ENCODE measurements at regions not wholly inside any gene's neighbourhood (a gene's known extent, or its start where the extent isn't known, plus 50 kb on each side); places are given as distances from the start of the nearest gene placed in this dataset.

DNA sequence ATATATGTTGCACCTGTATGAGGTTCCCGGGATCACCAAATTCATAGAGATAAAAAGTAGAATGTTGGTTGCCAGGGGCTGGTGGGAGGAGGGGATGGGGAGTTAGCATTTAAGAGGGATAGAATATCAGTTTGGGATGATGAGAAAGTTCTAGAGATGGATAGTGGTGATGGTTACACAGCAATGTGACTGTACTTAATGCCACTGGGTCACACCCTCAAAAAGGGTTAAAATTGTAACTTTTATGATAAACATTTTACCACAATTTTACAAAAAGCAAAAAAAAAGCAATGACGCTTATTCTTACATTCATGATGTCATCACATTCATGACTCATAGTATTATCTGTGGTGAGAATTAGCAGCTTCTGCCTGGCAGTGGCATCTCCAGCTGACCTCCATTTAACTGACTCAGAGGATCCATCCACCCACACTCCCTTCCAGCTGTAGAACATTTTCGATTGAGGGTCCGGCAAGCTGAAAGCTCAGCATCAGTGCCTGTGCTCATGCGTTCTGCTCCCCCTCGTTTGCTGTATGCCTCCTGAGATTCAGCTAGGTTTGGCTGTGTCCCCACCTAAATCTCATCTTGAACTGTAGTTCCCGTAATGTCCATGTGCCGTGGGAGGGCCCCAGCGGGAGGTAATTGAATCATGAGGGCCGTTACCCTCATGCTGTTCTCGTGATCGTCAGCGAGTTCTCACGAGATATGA lies 64.8 kb upstream of the TMEM260 start:
- no peak overlapping the region for H3K27ac ChIP-seq (ENCODE audit: low read depth, low read length)
- H2BK12ac ChIP-seq (ENCODE audit: low read length), result no peak overlapping the region
- H3K36me3 ChIP-seq (ENCODE audit: control insufficient read depth in 1 of 2, insufficient read depth in 2 of 2, low read length in 2 of 2), result no peaks in the 10 kb centered on the region
- no peak overlapping the region for H2AFZ ChIP-seq (ENCODE audit: insufficient read depth, low read length, poor library complexity)
- no CpG with 5 or more reads among the region's 14 CpGs for WGBS (ENCODE audit: extremely low coverage, insufficient coverage, insufficient read length)
- no peak overlapping the region for H3K4ac ChIP-seq (ENCODE audit: low read depth, low read length)
- no peak overlapping the region for H2BK5ac ChIP-seq (ENCODE audit: low read depth, low read length, poor library complexity)
- H3K79me2 ChIP-seq (ENCODE audit: control insufficient read depth, insufficient read depth, low read length, poor library complexity), result no peaks in the 10 kb centered on the region
- H3K9me3 ChIP-seq (ENCODE audit: insufficient read depth, low read depth, low read length), result no peaks in the 10 kb centered on the region
- H3K9ac ChIP-seq (ENCODE audit: low read length), result no peak overlapping the region
- no peak overlapping the region for H3K4me2 ChIP-seq (ENCODE audit: low read length)
- H3K27me3 ChIP-seq (ENCODE audit: insufficient read depth, low read length), result no peaks in the 10 kb centered on the region
- H3K23ac ChIP-seq (ENCODE audit: low read length), result no peak overlapping the region
- no peak for DNase-seq
- no peak overlapping the region for H3K14ac ChIP-seq (ENCODE audit: low read length)
- H3K4me3 ChIP-seq (ENCODE audit: low read depth, low read length), result no peak overlapping the region
- no peak overlapping the region for H2AK5ac ChIP-seq (ENCODE audit: low read length)
- H4K8ac ChIP-seq (ENCODE audit: low read depth, low read length), result no peak overlapping the region
- H4K91ac ChIP-seq (ENCODE audit: low read depth, low read length), result no peak overlapping the region
- H2BK120ac ChIP-seq (ENCODE audit: insufficient read depth, low read length, poor library complexity), result no peak overlapping the region
- no peak overlapping the region for H4K12ac ChIP-seq (ENCODE audit: low read depth, low read length)
- H3K79me1 ChIP-seq (ENCODE audit: low read length), result no peaks in the 10 kb centered on the region
- H3K18ac ChIP-seq (ENCODE audit: low read length), result no peak overlapping the region
- no peaks in the 10 kb centered on the region for H3K4me1 ChIP-seq (ENCODE audit: control insufficient read depth in 1 of 2, insufficient read depth in 2 of 2, low read length in 2 of 2)

- no peak overlapping the region for H2BK12ac ChIP-seq (ENCODE audit: low read length)
- H3K4me2 ChIP-seq (ENCODE audit: low read length), result no peak overlapping the region
- H2BK5ac ChIP-seq (ENCODE audit: low read depth, low read length, poor library complexity), result no peak overlapping the region
- no peak overlapping the region for H2AK5ac ChIP-seq (ENCODE audit: low read length)
- H3K79me2 ChIP-seq (ENCODE audit: control insufficient read depth, insufficient read depth, low read length, poor library complexity), result no peaks in the 10 kb centered on the region
- no peak for DNase-seq
- no peak overlapping the region for H3K27ac ChIP-seq (ENCODE audit: low read depth, low read length)
- H3K4ac ChIP-seq (ENCODE audit: low read depth, low read length), result no peak overlapping the region
- no peaks in the 10 kb centered on the region for H3K36me3 ChIP-seq (ENCODE audit: control insufficient read depth in 1 of 2, insufficient read depth in 2 of 2, low read length in 2 of 2)
- no CpG with 5 or more reads among the region's 2 CpGs for WGBS (ENCODE audit: extremely low coverage, insufficient coverage, insufficient read length)
- no peak overlapping the region for H4K91ac ChIP-seq (ENCODE audit: low read depth, low read length)
- no peaks in the 10 kb centered on the region for H3K4me1 ChIP-seq (ENCODE audit: control insufficient read depth in 1 of 2, insufficient read depth in 2 of 2, low read length in 2 of 2)
- H3K4me3 ChIP-seq (ENCODE audit: low read depth, low read length), result no peak overlapping the region
- H3K27me3 ChIP-seq (ENCODE audit: insufficient read depth, low read length), result no peaks in the 10 kb centered on the region
- no peaks in the 10 kb centered on the region for H3K9me3 ChIP-seq (ENCODE audit: insufficient read depth, low read depth, low read length)
- no peak overlapping the region for H3K14ac ChIP-seq (ENCODE audit: low read length)
- no peak overlapping the region for H2BK120ac ChIP-seq (ENCODE audit: insufficient read depth, low read length, poor library complexity)
- H3K9ac ChIP-seq (ENCODE audit: low read length), result no peak overlapping the region
- H2AFZ ChIP-seq (ENCODE audit: insufficient read depth, low read length, poor library complexity), result no peak overlapping the region
- no peaks in the 10 kb centered on the region for H3K79me1 ChIP-seq (ENCODE audit: low read length)
- H4K12ac ChIP-seq (ENCODE audit: low read depth, low read length), result no peak overlapping the region
- no peak overlapping the region for H3K18ac ChIP-seq (ENCODE audit: low read length)
- H3K23ac ChIP-seq (ENCODE audit: low read length), result no peak overlapping the region
- no peak overlapping the region for H4K8ac ChIP-seq (ENCODE audit: low read depth, low read length)
Measured at GRCh38 chr14:56515739-56516138, 63.9 kb upstream of the TMEM260 start.

GRCh38 chr14:56522403-56522802 lies 57.2 kb upstream of the TMEM260 start:
- DNase-seq, result no peak
- no peak overlapping the region for H2AK5ac ChIP-seq (ENCODE audit: low read length)
- H2BK5ac ChIP-seq (ENCODE audit: low read depth, low read length, poor library complexity), result no peak overlapping the region
- no peaks in the 10 kb centered on the region for H3K27me3 ChIP-seq (ENCODE audit: insufficient read depth, low read length)
- no peak overlapping the region for H2BK120ac ChIP-seq (ENCODE audit: insufficient read depth, low read length, poor library complexity)
- H3K4me3 ChIP-seq (ENCODE audit: low read depth, low read length), result no peak overlapping the region
- no peaks in the 10 kb centered on the region for H3K9me3 ChIP-seq (ENCODE audit: insufficient read depth, low read depth, low read length)
- no peaks in the 10 kb centered on the region for H3K36me3 ChIP-seq (ENCODE audit: control insufficient read depth in 1 of 2, insufficient read depth in 2 of 2, low read length in 2 of 2)
- no peaks in the 10 kb centered on the region for H3K79me1 ChIP-seq (ENCODE audit: low read length)
- H3K18ac ChIP-seq (ENCODE audit: low read length), result no peak overlapping the region
- no peaks in the 10 kb centered on the region for H3K4me1 ChIP-seq (ENCODE audit: control insufficient read depth in 1 of 2, insufficient read depth in 2 of 2, low read length in 2 of 2)
- H3K23ac ChIP-seq (ENCODE audit: low read length), result no peak overlapping the region
- H3K27ac ChIP-seq (ENCODE audit: low read depth, low read length), result no peak overlapping the region
- no peak overlapping the region for H4K12ac ChIP-seq (ENCODE audit: low read depth, low read length)
- H2BK12ac ChIP-seq (ENCODE audit: low read length), result no peak overlapping the region
- no peak overlapping the region for H3K4me2 ChIP-seq (ENCODE audit: low read length)
- H4K8ac ChIP-seq (ENCODE audit: low read depth, low read length), result no peak overlapping the region
- no peak overlapping the region for H3K14ac ChIP-seq (ENCODE audit: low read length)
- no peaks in the 10 kb centered on the region for H3K79me2 ChIP-seq (ENCODE audit: control insufficient read depth, insufficient read depth, low read length, poor library complexity)
- no peak overlapping the region for H3K9ac ChIP-seq (ENCODE audit: low read length)
- no peak overlapping the region for H2AFZ ChIP-seq (ENCODE audit: insufficient read depth, low read length, poor library complexity)
- no peak overlapping the region for H3K4ac ChIP-seq (ENCODE audit: low read depth, low read length)
- H4K91ac ChIP-seq (ENCODE audit: low read depth, low read length), result no peak overlapping the region

DNA sequence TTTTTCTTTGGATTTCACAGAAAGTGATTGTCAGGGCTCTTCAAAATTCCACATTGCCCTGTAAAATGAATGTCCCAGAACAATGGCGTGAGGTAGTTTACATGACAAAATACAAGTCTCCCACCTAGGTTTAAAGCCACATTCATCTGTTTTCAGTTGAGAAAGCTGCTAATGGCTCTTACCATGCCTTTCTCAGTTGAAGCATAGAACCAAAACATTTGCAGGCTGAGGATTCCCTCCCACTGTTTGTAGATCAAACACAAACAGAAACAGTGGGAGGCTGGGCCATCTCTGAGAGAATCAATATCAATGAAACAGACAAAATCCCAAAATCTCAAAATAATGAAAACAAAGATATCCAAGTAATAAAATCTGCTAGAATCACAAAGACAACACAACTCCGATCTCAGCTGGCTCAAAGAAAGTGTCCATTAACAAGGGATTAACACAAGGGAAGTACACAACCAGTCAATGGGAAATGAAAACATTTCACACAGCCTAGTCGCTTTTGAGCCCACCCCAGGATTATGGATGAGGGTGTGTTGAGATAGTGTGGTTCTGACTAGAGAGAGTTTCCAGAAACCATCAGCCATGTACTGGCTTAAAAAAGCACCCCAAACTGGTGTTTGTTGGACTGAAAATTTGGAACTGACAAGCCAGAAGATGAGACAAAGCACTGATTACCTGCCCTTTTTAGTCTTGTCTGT lies 54.5 kb upstream of the TMEM260 start:
- H3K4me1 ChIP-seq (ENCODE audit: control insufficient read depth in 1 of 2, insufficient read depth in 2 of 2, low read length in 2 of 2), result no peaks in the 10 kb centered on the region
- DNase-seq, result no peak
- no CpG with 5 or more reads among the region's 3 CpGs for WGBS (ENCODE audit: extremely low coverage, insufficient coverage, insufficient read length)

More for the DNA sequence above, 54.5 kb upstream of the TMEM260 start:
- H3K23ac ChIP-seq (ENCODE audit: low read length), result no peak overlapping the region
- no peaks in the 10 kb centered on the region for H3K27me3 ChIP-seq (ENCODE audit: insufficient read depth, low read length)
- H3K4me3 ChIP-seq (ENCODE audit: low read depth, low read length), result no peak overlapping the region
- no peak overlapping the region for H3K27ac ChIP-seq (ENCODE audit: low read depth, low read length)
- no peak overlapping the region for H2AK5ac ChIP-seq (ENCODE audit: low read length)
- no peak overlapping the region for H3K9ac ChIP-seq (ENCODE audit: low read length)
- no peaks in the 10 kb centered on the region for H3K9me3 ChIP-seq (ENCODE audit: insufficient read depth, low read depth, low read length)
- H3K79me1 ChIP-seq (ENCODE audit: low read length), result no peaks in the 10 kb centered on the region
- H3K14ac ChIP-seq (ENCODE audit: low read length), result no peak overlapping the region
- no peak overlapping the region for H3K18ac ChIP-seq (ENCODE audit: low read length)
- no peak overlapping the region for H2BK12ac ChIP-seq (ENCODE audit: low read length)
- no peaks in the 10 kb centered on the region for H3K36me3 ChIP-seq (ENCODE audit: control insufficient read depth in 1 of 2, insufficient read depth in 2 of 2, low read length in 2 of 2)
- no peak overlapping the region for H4K8ac ChIP-seq (ENCODE audit: low read depth, low read length)
- H3K79me2 ChIP-seq (ENCODE audit: control insufficient read depth, insufficient read depth, low read length, poor library complexity), result no peaks in the 10 kb centered on the region
- no peak overlapping the region for H3K4me2 ChIP-seq (ENCODE audit: low read length)
- no peak overlapping the region for H4K12ac ChIP-seq (ENCODE audit: low read depth, low read length)
- H2BK120ac ChIP-seq (ENCODE audit: insufficient read depth, low read length, poor library complexity), result no peak overlapping the region
- no peak overlapping the region for H2BK5ac ChIP-seq (ENCODE audit: low read depth, low read length, poor library complexity)
- H4K91ac ChIP-seq (ENCODE audit: low read depth, low read length), result no peak overlapping the region
- no peak overlapping the region for H3K4ac ChIP-seq (ENCODE audit: low read depth, low read length)
- no peak overlapping the region for H2AFZ ChIP-seq (ENCODE audit: insufficient read depth, low read length, poor library complexity)
